ENCODE measurements at regions not wholly inside any gene's neighbourhood (a gene's known extent, or its start where the extent isn't known, plus 50 kb on each side); places are given as distances from the start of the nearest gene placed in this dataset.

GRCh38 chr5:74063346-74063745, 437.4 kb downstream of the ARHGEF28 start:
- TF ChIP-seq, protein P1, sequence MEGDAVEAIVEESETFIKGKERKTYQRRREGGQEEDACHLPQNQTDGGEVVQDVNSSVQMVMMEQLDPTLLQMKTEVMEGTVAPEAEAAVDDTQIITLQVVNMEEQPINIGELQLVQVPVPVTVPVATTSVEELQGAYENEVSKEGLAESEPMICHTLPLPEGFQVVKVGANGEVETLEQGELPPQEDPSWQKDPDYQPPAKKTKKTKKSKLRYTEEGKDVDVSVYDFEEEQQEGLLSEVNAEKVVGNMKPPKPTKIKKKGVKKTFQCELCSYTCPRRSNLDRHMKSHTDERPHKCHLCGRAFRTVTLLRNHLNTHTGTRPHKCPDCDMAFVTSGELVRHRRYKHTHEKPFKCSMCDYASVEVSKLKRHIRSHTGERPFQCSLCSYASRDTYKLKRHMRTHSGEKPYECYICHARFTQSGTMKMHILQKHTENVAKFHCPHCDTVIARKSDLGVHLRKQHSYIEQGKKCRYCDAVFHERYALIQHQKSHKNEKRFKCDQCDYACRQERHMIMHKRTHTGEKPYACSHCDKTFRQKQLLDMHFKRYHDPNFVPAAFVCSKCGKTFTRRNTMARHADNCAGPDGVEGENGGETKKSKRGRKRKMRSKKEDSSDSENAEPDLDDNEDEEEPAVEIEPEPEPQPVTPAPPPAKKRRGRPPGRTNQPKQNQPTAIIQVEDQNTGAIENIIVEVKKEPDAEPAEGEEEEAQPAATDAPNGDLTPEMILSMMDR (tag by site-specific recombination; IDR thresholded peaks at IDR 0.05), result no peak
- TF ChIP-seq YY1 (tag by site-specific recombination; IDR thresholded peaks at IDR 0.05), result no peak
- TF ChIP-seq TCF7L2 (IDR thresholded peaks at IDR 0.05; ENCODE audit: borderline replicate concordance, low read depth, low read length), result no peak
- TF ChIP-seq ZBTB8A (tag by site-specific recombination; IDR thresholded peaks at IDR 0.05), result no peak
- TF ChIP-seq KLF16 (tag by site-specific recombination; IDR thresholded peaks at IDR 0.05), result no peak
- TF ChIP-seq ZNF362 (tag by site-specific recombination; IDR thresholded peaks at IDR 0.05), result no peak
- TF ChIP-seq, protein P2, sequence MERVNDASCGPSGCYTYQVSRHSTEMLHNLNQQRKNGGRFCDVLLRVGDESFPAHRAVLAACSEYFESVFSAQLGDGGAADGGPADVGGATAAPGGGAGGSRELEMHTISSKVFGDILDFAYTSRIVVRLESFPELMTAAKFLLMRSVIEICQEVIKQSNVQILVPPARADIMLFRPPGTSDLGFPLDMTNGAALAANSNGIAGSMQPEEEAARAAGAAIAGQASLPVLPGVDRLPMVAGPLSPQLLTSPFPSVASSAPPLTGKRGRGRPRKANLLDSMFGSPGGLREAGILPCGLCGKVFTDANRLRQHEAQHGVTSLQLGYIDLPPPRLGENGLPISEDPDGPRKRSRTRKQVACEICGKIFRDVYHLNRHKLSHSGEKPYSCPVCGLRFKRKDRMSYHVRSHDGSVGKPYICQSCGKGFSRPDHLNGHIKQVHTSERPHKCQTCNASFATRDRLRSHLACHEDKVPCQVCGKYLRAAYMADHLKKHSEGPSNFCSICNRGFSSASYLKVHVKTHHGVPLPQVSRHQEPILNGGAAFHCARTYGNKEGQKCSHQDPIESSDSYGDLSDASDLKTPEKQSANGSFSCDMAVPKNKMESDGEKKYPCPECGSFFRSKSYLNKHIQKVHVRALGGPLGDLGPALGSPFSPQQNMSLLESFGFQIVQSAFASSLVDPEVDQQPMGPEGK (tag by site-specific recombination; IDR thresholded peaks at IDR 0.05), result no peak
- TF ChIP-seq ZNF629 (tag by site-specific recombination; IDR thresholded peaks at IDR 0.05), result no peak
- TF ChIP-seq ZNF660 (tag by site-specific recombination; IDR thresholded peaks at IDR 0.05), result no peak
- TF ChIP-seq ZNF202 (tag by site-specific recombination; IDR thresholded peaks at IDR 0.05; ENCODE audit: borderline replicate concordance), result no peak
- no peak for TF ChIP-seq GLIS1 (tag by site-specific recombination; IDR thresholded peaks at IDR 0.05)
- TF ChIP-seq SETDB1 (IDR thresholded peaks at IDR 0.05; ENCODE audit: insufficient read length, low read length), result no peak
- TF ChIP-seq ZNF837 (tag by site-specific recombination; IDR thresholded peaks at IDR 0.05), result no peak
- no peak for TF ChIP-seq ZNF211 (tag by site-specific recombination; IDR thresholded peaks at IDR 0.05; ENCODE audit: low read depth)

Data from HEK293 (cell line).